NCI-H748 (cell line): ENCODE measurements at regions not wholly inside any gene's neighbourhood (a gene's known extent, or its start where the extent isn't known, plus 50 kb on each side); places are given as distances from the start of the nearest gene placed in this dataset.

Experiments
- DNase-seq: peaks from one replicate; lab custom pipeline; 2025; ENCODE audit not compliant: unreplicated experiment; lab: John Stamatoyannopoulos, UW

GRCh38 chr2:106572541-106573450 is 85.6 kb downstream of the CD8B2 start:
- peak; percentile 13 for DNase-seq

- DNase-seq = no peak
These were observed 86.6 kb downstream of the CD8B2 start for GRCh38 chr2:106573773-106574172.

GRCh38 chr2:106575955-106576354 is 88.8 kb downstream of the CD8B2 start:
- peak; percentile 25 for DNase-seq

GRCh38 chr2:106577255-106577651 is 90.1 kb downstream of the CD8B2 start:
- no peak for DNase-seq

- no peak for DNase-seq
These were observed 92.6 kb downstream of the CD8B2 start for GRCh38 chr2:106579750-106580197.

GRCh38 chr2:106580241-106580640 is 93.1 kb downstream of the CD8B2 start:
- DNase-seq = no peak

GRCh38 chr2:106581328-106581727 is 94.2 kb downstream of the CD8B2 start:
- no peak for DNase-seq

- DNase-seq = no peak
These were observed 94.6 kb downstream of the CD8B2 start for GRCh38 chr2:106581755-106582147.

GRCh38 chr2:106582148-106583143 is 95.3 kb downstream of the CD8B2 start:
- peak; percentile 79 for DNase-seq

GRCh38 chr2:106584304-106584954 is 97.3 kb downstream of the CD8B2 start:
- no peak for DNase-seq

GRCh38 chr2:106596844-106597243 is 109.7 kb downstream of the CD8B2 start:
- DNase-seq = no peak

GRCh38 chr2:106599540-106599939 is 112.4 kb downstream of the CD8B2 start:
- no peak for DNase-seq

- DNase-seq = no peak
These were observed 114.9 kb downstream of the CD8B2 start for GRCh38 chr2:106602042-106602441.

GRCh38 chr2:106606652-106607051 is 119.5 kb downstream of the CD8B2 start:
- DNase-seq = no peak

- no peak for DNase-seq
These were observed 120.2 kb downstream of the CD8B2 start for GRCh38 chr2:106607371-106607770.

GRCh38 chr2:106609780-106610179 is 122.6 kb downstream of the CD8B2 start:
- no peak for DNase-seq

- no peak for DNase-seq
These were observed 127.5 kb downstream of the CD8B2 start for GRCh38 chr2:106614511-106615291.

- no peak for DNase-seq
These were observed 131.4 kb downstream of the CD8B2 start for GRCh38 chr2:106618614-106619013.

- DNase-seq = peak; percentile 12
These were observed 136.3 kb downstream of the CD8B2 start for GRCh38 chr2:106623456-106623855.

GRCh38 chr2:106624787-106625380 is 137.7 kb downstream of the CD8B2 start:
- DNase-seq = no peak
